Endothelial cell of umbilical vein (primary cell): ENCODE measurements at regions not wholly inside any gene's neighbourhood (a gene's known extent, or its start where the extent isn't known, plus 50 kb on each side); places are given as distances from the start of the nearest gene placed in this dataset.

Experiments used
- BruUV-seq: library from RNA; stranded (reverse); fragments of 400-500 nt; replicated peaks from 2 replicates; lab custom pipeline; 2021; lab: Mats Ljungman, UMichigan
- CTCF ChIA-PET: fragments of 300-600, 350-600 bp; sonication (Branson Sonifier 250); formaldehyde crosslinking; loops from one replicate; lab custom pipeline; 2021; ENCODE audit warnings: antibody characterized with exemption, inconsistent platforms; lab: Charles Lee
- POLR2A ChIA-PET: fragments of 300-600, 350-600 bp; sonication (Branson Sonifier 250); formaldehyde crosslinking; loops from one replicate; lab custom pipeline; 2021; ENCODE audit warnings: antibody characterized with exemption, inconsistent platforms; lab: Charles Lee
- DNase-seq: peaks from one replicate; pipeline ENCODE4 v3.0.0-alpha.2; 2011; ENCODE audit warnings: low read depth, low spot score
- FAIRE-seq: peaks from 2 replicates; lab custom pipeline; 2011; peaks lifted over from hg19 to GRCh38; lab: Jason Lieb, UNC
- H2AFZ ChIP-seq: 2 replicates; pipeline ENCODE4 v1.6.0; 2012; ENCODE audit warnings: low read depth, low read length, control low read depth, inconsistent platforms
- H3K27ac ChIP-seq: 2 replicates; pipeline ENCODE4 v1.5.1; 2011; ENCODE audit warnings: low read depth, mild to moderate bottlenecking, control low read depth, low read length, moderate library complexity; ENCODE audit not compliant: insufficient read depth
- H3K27me3 ChIP-seq, 2 experiments: 2 replicates each; pipeline versions ENCODE4 v1.6.0 to v1.6.1; 2011; ENCODE audit warnings: low read length in 2 of 2, mixed read lengths in 1 of 2; ENCODE audit not compliant: control insufficient read depth in 2 of 2, insufficient read depth in 2 of 2
- H3K36me3 ChIP-seq, 2 experiments: 2 replicates in 1 of 2; 3 replicates in 1 of 2; pipeline ENCODE4 v1.5.1; 2011; ENCODE audit warnings: low read length in 2 of 2, mild to moderate bottlenecking in 1 of 2, moderate library complexity in 1 of 2; ENCODE audit not compliant: control insufficient read depth in 2 of 2, insufficient read depth in 2 of 2; ENCODE audit errors: extremely low read depth in 1 of 2
- H3K4me1 ChIP-seq: 3 replicates; pipeline ENCODE4 v1.5.1; 2011; ENCODE audit warnings: mild to moderate bottlenecking, low read length; ENCODE audit not compliant: control insufficient read depth, insufficient read depth; ENCODE audit errors: extremely low read depth
- H3K4me2 ChIP-seq: 2 replicates; pipeline ENCODE4 v1.6.1; 2011; ENCODE audit warnings: low read length, control low read depth, mixed read lengths; ENCODE audit not compliant: insufficient read depth
- H3K4me3 ChIP-seq, 3 experiments: fragments of 200-600 bp in 1 of 3; sonication (generic), shearing (Covaris generic) in 1 of 3; replicated peaks in 1 of 3; 2 replicates each; pipeline ENCODE4 v1.5.1; 2011 to 2016; ENCODE audit warnings: control low read depth in 3 of 3, low read length in 3 of 3, mild to moderate bottlenecking in 2 of 3, inconsistent platforms in 1 of 3, low read depth in 1 of 3, moderate library complexity in 1 of 3; ENCODE audit not compliant: insufficient read depth in 1 of 3
- H3K79me2 ChIP-seq: 2 replicates; pipeline ENCODE4 v1.6.0; 2012; ENCODE audit warnings: low read length, inconsistent platforms; ENCODE audit not compliant: control insufficient read depth, insufficient read depth
- H3K9ac ChIP-seq: replicated peaks from 2 replicates; pipeline ENCODE3; 2011; ENCODE audit warnings: low read length, control low read depth; ENCODE audit not compliant: insufficient read depth; ENCODE audit errors: extremely low read depth
- H3K9me1 ChIP-seq: replicated peaks from 3 replicates; pipeline ENCODE4 v1.6.0; 2011; ENCODE audit warnings: mild to moderate bottlenecking, low read length; ENCODE audit not compliant: control insufficient read depth, insufficient read depth; ENCODE audit errors: extremely low read depth
- H3K9me3 ChIP-seq: replicated peaks from 2 replicates; pipeline ENCODE4 v1.5.1; 2012; ENCODE audit warnings: low read length, inconsistent platforms; ENCODE audit not compliant: control insufficient read depth, insufficient read depth
- H4K20me1 ChIP-seq: replicated peaks from 2 replicates; pipeline ENCODE3; 2011; ENCODE audit warnings: mild to moderate bottlenecking, low read length; ENCODE audit not compliant: control insufficient read depth, insufficient read depth; ENCODE audit errors: extremely low read depth
- EZH2 ChIP-seq: IDR thresholded peaks from 2 replicates; pipeline ENCODE4 v1.6.1; 2012; ENCODE audit warnings: borderline replicate concordance, low read depth, mild to moderate bottlenecking, moderate library complexity, low read length, inconsistent platforms; ENCODE audit not compliant: severe bottlenecking
- FOS ChIP-seq: IDR thresholded peaks from 2 replicates; pipeline ENCODE4 v1.6.1; 2011; ENCODE audit warnings: mild to moderate bottlenecking, low read length, moderate library complexity, borderline replicate concordance; ENCODE audit not compliant: insufficient read depth
- GATA2 ChIP-seq: IDR thresholded peaks from 2 replicates; pipeline ENCODE4 v1.7.0; 2011; ENCODE audit warnings: low read depth, mild to moderate bottlenecking, moderate library complexity, mixed read lengths, low read length; ENCODE audit not compliant: insufficient read length, insufficient read depth
- JUN ChIP-seq: IDR thresholded peaks from 2 replicates; pipeline ENCODE4 v1.6.1; 2011; ENCODE audit warnings: borderline replicate concordance, low read depth; ENCODE audit not compliant: insufficient read length, insufficient read depth
- MYC ChIP-seq: IDR thresholded peaks from one replicate; pipeline ENCODE4 v1.6.1; 2011; ENCODE audit warnings: mild to moderate bottlenecking, low read depth, low read length
- POLR2A ChIP-seq: IDR thresholded peaks from 2 replicates; pipeline ENCODE4 v1.6.1; 2012; ENCODE audit warnings: low read depth, mild to moderate bottlenecking, control low read depth, low read length
- POLR2AphosphoS5 ChIP-seq: IDR thresholded peaks from 2 replicates; pipeline ENCODE4 v1.6.1; 2012; ENCODE audit warnings: low read depth, mild to moderate bottlenecking, control low read depth, low read length, moderate library complexity; ENCODE audit not compliant: insufficient read depth
- dilution Hi-C: fragments of 300-500 bp; cut with MboI; formaldehyde crosslinking; loops from one replicate; pipeline ENCODE4 v1.15.0; 2019; ENCODE audit warnings: low sequenced_read_pairs; ENCODE audit not compliant: extremely low pct_ligation_motif_present
- intact Hi-C: fragments of 100-400 bp; cut with micrococcal nuclease; formaldehyde crosslinking; loops from one replicate; pipeline ENCODE4 v1.10.0; 2022
- TF ChIP-seq, protein P1 (sequence below), 2 donors: IDR thresholded peaks; 1 replicate in 1 of 2; 2 replicates in 1 of 2; pipeline ENCODE4 v1.5.1; 2011; ENCODE audit warnings: low read length in 2 of 2, mild to moderate bottlenecking in 2 of 2, moderate library complexity in 2 of 2, control low read depth in 1 of 2, inconsistent platforms in 1 of 2, low read depth in 1 of 2; ENCODE audit not compliant: insufficient read depth in 1 of 2; ENCODE audit errors: extremely low read depth in 1 of 2
- TF ChIP-seq, protein P2 (sequence below): IDR thresholded peaks from 2 replicates; pipeline ENCODE4 v1.6.1; 2011; ENCODE audit not compliant: insufficient read depth, insufficient read length

DNA sequence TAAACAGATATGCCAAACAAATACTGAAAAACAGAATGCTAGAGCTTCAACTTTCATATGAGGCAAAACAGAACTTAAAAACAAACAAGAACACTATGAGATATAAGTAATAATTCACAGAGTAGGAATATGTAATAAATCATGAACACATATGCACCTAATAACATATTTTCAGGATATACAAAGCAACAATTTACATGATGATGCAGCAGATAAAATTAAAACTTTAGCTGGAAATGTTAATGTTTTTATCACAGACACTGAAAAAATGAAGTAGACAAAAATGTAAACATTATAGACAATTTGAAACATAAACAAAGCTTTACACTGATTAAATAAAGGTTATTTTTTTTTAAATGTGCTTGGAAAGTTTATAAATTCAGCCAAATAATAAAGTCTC is 443.1 kb upstream of the NFIA start:
- BruUV-seq = no TSS peak
- no peak for FAIRE-seq
- CTCF ChIA-PET = no interaction called here

More for the DNA sequence above, 443.1 kb upstream of the NFIA start:
- H3K36me3 ChIP-seq = no peaks in the 10 kb centered on the region
- no peak overlapping the region for H3K9ac ChIP-seq
- dilution Hi-C loops = no loop called here
- no peaks in the 10 kb centered on the region for H3K79me2 ChIP-seq
- DNase-seq = no peak
- H3K9me3 ChIP-seq = no peaks in the 10 kb centered on the region
- no peaks in the 10 kb centered on the region for H3K4me1 ChIP-seq
- POLR2A ChIA-PET = no interaction called here
- no peak overlapping the region for H2AFZ ChIP-seq
- no peaks in the 10 kb centered on the region for H3K9me1 ChIP-seq
- no peaks in the 10 kb centered on the region for H3K27me3 ChIP-seq
- H3K4me3 ChIP-seq = no peak overlapping the region
- intact Hi-C loops = no loop called here
- TF ChIP-seq JUN = no peak
- no peak for TF ChIP-seq POLR2A
- TF ChIP-seq GATA2 = no peak
- TF ChIP-seq EZH2 = no peak
- TF ChIP-seq, protein P1, sequence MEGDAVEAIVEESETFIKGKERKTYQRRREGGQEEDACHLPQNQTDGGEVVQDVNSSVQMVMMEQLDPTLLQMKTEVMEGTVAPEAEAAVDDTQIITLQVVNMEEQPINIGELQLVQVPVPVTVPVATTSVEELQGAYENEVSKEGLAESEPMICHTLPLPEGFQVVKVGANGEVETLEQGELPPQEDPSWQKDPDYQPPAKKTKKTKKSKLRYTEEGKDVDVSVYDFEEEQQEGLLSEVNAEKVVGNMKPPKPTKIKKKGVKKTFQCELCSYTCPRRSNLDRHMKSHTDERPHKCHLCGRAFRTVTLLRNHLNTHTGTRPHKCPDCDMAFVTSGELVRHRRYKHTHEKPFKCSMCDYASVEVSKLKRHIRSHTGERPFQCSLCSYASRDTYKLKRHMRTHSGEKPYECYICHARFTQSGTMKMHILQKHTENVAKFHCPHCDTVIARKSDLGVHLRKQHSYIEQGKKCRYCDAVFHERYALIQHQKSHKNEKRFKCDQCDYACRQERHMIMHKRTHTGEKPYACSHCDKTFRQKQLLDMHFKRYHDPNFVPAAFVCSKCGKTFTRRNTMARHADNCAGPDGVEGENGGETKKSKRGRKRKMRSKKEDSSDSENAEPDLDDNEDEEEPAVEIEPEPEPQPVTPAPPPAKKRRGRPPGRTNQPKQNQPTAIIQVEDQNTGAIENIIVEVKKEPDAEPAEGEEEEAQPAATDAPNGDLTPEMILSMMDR (IDR thresholded peaks at IDR 0.05; ENCODE audit: extremely low read depth in 1 of 2, insufficient read depth in 1 of 2, low read depth in 1 of 2, low read length in 2 of 2) = no peak
- no peak for TF ChIP-seq FOS
- TF ChIP-seq, protein P2, sequence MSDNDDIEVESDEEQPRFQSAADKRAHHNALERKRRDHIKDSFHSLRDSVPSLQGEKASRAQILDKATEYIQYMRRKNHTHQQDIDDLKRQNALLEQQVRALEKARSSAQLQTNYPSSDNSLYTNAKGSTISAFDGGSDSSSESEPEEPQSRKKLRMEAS = no peak
- TF ChIP-seq POLR2AphosphoS5 = no peak
- TF ChIP-seq MYC = no peak
- H4K20me1 ChIP-seq = no peaks in the 10 kb centered on the region
- no peak overlapping the region for H3K4me2 ChIP-seq
- H3K27ac ChIP-seq = no peak overlapping the region
